ENCODE measurements at regions not wholly inside any gene's neighbourhood (a gene's known extent, or its start where the extent isn't known, plus 50 kb on each side); places are given as distances from the start of the nearest gene placed in this dataset.

- no peaks in the 10 kb centered on the region for H3F3A ChIP-seq (ENCODE audit: insufficient read depth, low read length)
- H3K9ac ChIP-seq (ENCODE audit: low read length): no peak overlapping the region
- H2AFZ ChIP-seq (ENCODE audit: low read length): no peak overlapping the region
- H3K9me3 ChIP-seq (ENCODE audit: low read length): no peaks in the 10 kb centered on the region
- no peaks in the 10 kb centered on the region for H3K9me2 ChIP-seq (ENCODE audit: low read depth, low read length)
- no peaks in the 10 kb centered on the region for H3K4me1 ChIP-seq (ENCODE audit: insufficient read depth, low read length, severe bottlenecking)
- no peaks in the 10 kb centered on the region for H3K79me2 ChIP-seq (ENCODE audit: insufficient read depth, low read length)
- H3K4me2 ChIP-seq (ENCODE audit: low read length): no peak overlapping the region
- H3K36me3 ChIP-seq (ENCODE audit: insufficient read depth, low read length): no peaks in the 10 kb centered on the region; the same call in 1 of the 2 replicates
- H3K27ac ChIP-seq (ENCODE audit: low read depth, low read length, poor library complexity, severe bottlenecking): no peak overlapping the region
- H3K4me3 ChIP-seq (ENCODE audit: low read depth, low read length, poor library complexity, severe bottlenecking): no peak overlapping the region
- H4K20me1 ChIP-seq (ENCODE audit: insufficient read depth, low read length): no peaks in the 10 kb centered on the region
- TF ChIP-seq, protein P1, sequence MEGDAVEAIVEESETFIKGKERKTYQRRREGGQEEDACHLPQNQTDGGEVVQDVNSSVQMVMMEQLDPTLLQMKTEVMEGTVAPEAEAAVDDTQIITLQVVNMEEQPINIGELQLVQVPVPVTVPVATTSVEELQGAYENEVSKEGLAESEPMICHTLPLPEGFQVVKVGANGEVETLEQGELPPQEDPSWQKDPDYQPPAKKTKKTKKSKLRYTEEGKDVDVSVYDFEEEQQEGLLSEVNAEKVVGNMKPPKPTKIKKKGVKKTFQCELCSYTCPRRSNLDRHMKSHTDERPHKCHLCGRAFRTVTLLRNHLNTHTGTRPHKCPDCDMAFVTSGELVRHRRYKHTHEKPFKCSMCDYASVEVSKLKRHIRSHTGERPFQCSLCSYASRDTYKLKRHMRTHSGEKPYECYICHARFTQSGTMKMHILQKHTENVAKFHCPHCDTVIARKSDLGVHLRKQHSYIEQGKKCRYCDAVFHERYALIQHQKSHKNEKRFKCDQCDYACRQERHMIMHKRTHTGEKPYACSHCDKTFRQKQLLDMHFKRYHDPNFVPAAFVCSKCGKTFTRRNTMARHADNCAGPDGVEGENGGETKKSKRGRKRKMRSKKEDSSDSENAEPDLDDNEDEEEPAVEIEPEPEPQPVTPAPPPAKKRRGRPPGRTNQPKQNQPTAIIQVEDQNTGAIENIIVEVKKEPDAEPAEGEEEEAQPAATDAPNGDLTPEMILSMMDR (IDR thresholded peaks at IDR 0.05; ENCODE audit: low read length): no peak
- TF ChIP-seq EZH2 (IDR thresholded peaks at IDR 0.05; ENCODE audit: borderline replicate concordance, low read length): no peak
- H3K27me3 ChIP-seq (ENCODE audit: insufficient read depth, low read length): no peaks in the 10 kb centered on the region
Observed at GRCh38 chr10:78794736-78795455, 273.9 kb upstream of the ZMIZ1 start.

- no peaks in the 10 kb centered on the region for H3K27me3 ChIP-seq (ENCODE audit: insufficient read depth, low read length)
- H3K9me2 ChIP-seq (ENCODE audit: low read depth, low read length): no peaks in the 10 kb centered on the region
- H3K79me2 ChIP-seq (ENCODE audit: insufficient read depth, low read length): no peaks in the 10 kb centered on the region
Observed at GRCh38 chr10:78798976-78799730, 269.6 kb upstream of the ZMIZ1 start.

GRCh38 chr10:78800006-78800405 lies 268.8 kb upstream of the ZMIZ1 start:
- Histone ChIP-seq H3K79me2 (ENCODE audit: insufficient read depth, low read length) (no peaks in the 10 kb centered on the region), H3K27ac (ENCODE audit: low read depth, low read length, poor library complexity, severe bottlenecking) (no peak overlapping the region), H3K4me3 (ENCODE audit: low read depth, low read length, poor library complexity, severe bottlenecking) (no peak overlapping the region), H3K4me2 (ENCODE audit: low read length) (no peak overlapping the region), H3K36me3 (ENCODE audit: insufficient read depth, low read length) (no peaks in the 10 kb centered on the region), H3K27me3 (ENCODE audit: insufficient read depth, low read length) (no peaks in the 10 kb centered on the region), H3F3A (ENCODE audit: insufficient read depth, low read length) (no peaks in the 10 kb centered on the region), H2AFZ (ENCODE audit: low read length) (no peak overlapping the region), H3K9ac (ENCODE audit: low read length) (no peak overlapping the region), H3K9me2 (ENCODE audit: low read depth, low read length) (no peaks in the 10 kb centered on the region), H3K4me1 (ENCODE audit: insufficient read depth, low read length, severe bottlenecking) (no peaks in the 10 kb centered on the region), H3K9me3 (ENCODE audit: low read length) (no peaks in the 10 kb centered on the region), H4K20me1 (ENCODE audit: insufficient read depth, low read length) (no peaks in the 10 kb centered on the region)
- TF ChIP-seq, protein P1 (IDR thresholded peaks at IDR 0.05; ENCODE audit: low read length): no peak
- TF ChIP-seq EZH2 (IDR thresholded peaks at IDR 0.05; ENCODE audit: borderline replicate concordance, low read length): no peak

More at GRCh38 chr10:78798976-78799730, 269.6 kb upstream of the ZMIZ1 start:
- no peak overlapping the region for H3K9ac ChIP-seq (ENCODE audit: low read length)
- no peaks in the 10 kb centered on the region for H3K9me3 ChIP-seq (ENCODE audit: low read length)
- no peaks in the 10 kb centered on the region for H3K4me1 ChIP-seq (ENCODE audit: insufficient read depth, low read length, severe bottlenecking)
- H3K36me3 ChIP-seq (ENCODE audit: insufficient read depth, low read length): no peaks in the 10 kb centered on the region
- no peak overlapping the region for H2AFZ ChIP-seq (ENCODE audit: low read length)
- no peak overlapping the region for H3K27ac ChIP-seq (ENCODE audit: low read depth, low read length, poor library complexity, severe bottlenecking)
- no peak overlapping the region for H3K4me2 ChIP-seq (ENCODE audit: low read length)
- H3F3A ChIP-seq (ENCODE audit: insufficient read depth, low read length): no peaks in the 10 kb centered on the region
- TF ChIP-seq, protein P1 (IDR thresholded peaks at IDR 0.05; ENCODE audit: low read length): no peak
- TF ChIP-seq EZH2 (IDR thresholded peaks at IDR 0.05; ENCODE audit: borderline replicate concordance, low read length): no peak
- no peak overlapping the region for H3K4me3 ChIP-seq (ENCODE audit: low read depth, low read length, poor library complexity, severe bottlenecking)
- no peaks in the 10 kb centered on the region for H4K20me1 ChIP-seq (ENCODE audit: insufficient read depth, low read length)
